Upper lobe of left lung (tissue), 6 donors: ENCODE measurements at regions not wholly inside any gene's neighbourhood (a gene's known extent, or its start where the extent isn't known, plus 50 kb on each side); places are given as distances from the start of the nearest gene placed in this dataset.
"Not testable (repeated sequence)": the region's sequence is repeated elsewhere in the genome, so short reads cannot be mapped to it uniquely, and the experiment has no call there.

Experiments used
- ATAC-seq, 2 donors: fragments of 200-7000 bp; cut with Tn5 transposase; one replicate each; pipeline ENCODE4 v1.9.1; 2022; ENCODE audit warnings: mild to moderate bottlenecking in 2 of 2, moderate library complexity in 2 of 2; ENCODE audit not compliant: low FRiP score in 2 of 2
- DNase-seq, 2 donors: peaks; one replicate each; pipeline ENCODE4 v3.0.0-alpha.2; 2019 to 2020
- H3K27ac ChIP-seq, 4 donors: fragments of 200-600 bp; sonication (generic); one replicate each; pipeline ENCODE4 v1.5.1; 2016 to 2019
- H3K27me3 ChIP-seq, 4 donors: fragments of 200-600 bp; sonication (generic); one replicate each; pipeline ENCODE4 v1.5.1; 2017 to 2019
- H3K36me3 ChIP-seq, 4 donors: fragments of 200-600 bp; sonication (generic); one replicate each; pipeline ENCODE4 v1.5.1; 2016 to 2019
- H3K4me1 ChIP-seq, 4 donors: fragments of 200-600 bp; sonication (generic); one replicate each; pipeline ENCODE4 v1.5.1; 2018 to 2019
- H3K4me3 ChIP-seq, 4 donors: fragments of 200-600 bp; sonication (generic); one replicate each; pipeline ENCODE4 v1.5.1; 2017 to 2019; ENCODE audit warnings: mild to moderate bottlenecking in 2 of 4, moderate library complexity in 1 of 4
- H3K9me3 ChIP-seq, 4 donors: fragments of 200-600 bp; sonication (generic); one replicate each; pipeline ENCODE4 v1.5.1; 2018 to 2019
- WGBS, 2 donors: methylation state at CpG; one replicate each; pipeline ENCODE4 v1.1.5; 2017 to 2018; 5-methylcytosine and 5-hydroxymethylcytosine counted together
- donor health status: DM: no; HTN: no; CAD: no; lungs with moderate emphysema.
- donor health status: DM: no; HTN: yes; CAD: no; lungs with severe emphysema.

- ATAC-seq, DNase-seq, H3K27me3 ChIP-seq, H3K9me3 ChIP-seq, H3K27ac ChIP-seq, H3K4me3 ChIP-seq, H3K4me1 ChIP-seq, H3K36me3 ChIP-seq: not testable (repeated sequence)
- WGBS, 2 donors: 94 to 96% methylated on average over 5 of the region's 5 CpGs
These were observed 59.0 kb upstream of the NUTM2F start for GRCh38 chr9:94387338-94388010.

- ATAC-seq: not testable (repeated sequence)
- WGBS, 2 donors: 94 to 98% methylated on average over 2 of the region's 2 CpGs
These were observed 59.6 kb upstream of the NUTM2F start for GRCh38 chr9:94388011-94388406.

GRCh38 chr9:94390425-94391098 lies 62.1 kb upstream of the NUTM2F start:
- not testable (repeated sequence) for H3K9me3 ChIP-seq, H3K4me3 ChIP-seq, H3K27me3 ChIP-seq, DNase-seq, ATAC-seq, H3K27ac ChIP-seq, H3K36me3 ChIP-seq, H3K4me1 ChIP-seq
- WGBS, 2 donors: 81 to 82% methylated on average over 4 of the region's 5 CpGs

More at GRCh38 chr9:94388011-94388406, 59.6 kb upstream of the NUTM2F start:
- DNase-seq, H3K9me3 ChIP-seq, H3K27me3 ChIP-seq, H3K4me1 ChIP-seq, H3K27ac ChIP-seq, H3K4me3 ChIP-seq, H3K36me3 ChIP-seq: not testable (repeated sequence)

GRCh38 chr9:94392971-94393624 lies 64.7 kb upstream of the NUTM2F start:
- H3K9me3 ChIP-seq, H3K27ac ChIP-seq, H3K36me3 ChIP-seq, DNase-seq, H3K4me1 ChIP-seq, ATAC-seq, H3K4me3 ChIP-seq, H3K27me3 ChIP-seq: not testable (repeated sequence)
- no CpG with 5 or more reads among the region's 2 CpGs for WGBS, 2 donors

GRCh38 chr9:94397766-94398379 lies 69.4 kb upstream of the NUTM2F start:
- not testable (repeated sequence) for H3K4me3 ChIP-seq, DNase-seq, H3K9me3 ChIP-seq, H3K27ac ChIP-seq, H3K4me1 ChIP-seq, H3K27me3 ChIP-seq, ATAC-seq, H3K36me3 ChIP-seq
- 87 to 88% methylated on average over 3 of the region's 3 CpGs for WGBS, 2 donors

GRCh38 chr9:94400461-94400860 lies 72.0 kb upstream of the NUTM2F start:
- not testable (repeated sequence) for H3K9me3 ChIP-seq
- 73 to 76% methylated on average over 4 of the region's 4 CpGs for WGBS, 2 donors

GRCh38 chr9:94402795-94403194 lies 74.4 kb upstream of the NUTM2F start:
- ATAC-seq, H3K9me3 ChIP-seq, DNase-seq, H3K27ac ChIP-seq, H3K4me1 ChIP-seq, H3K27me3 ChIP-seq, H3K36me3 ChIP-seq, H3K4me3 ChIP-seq: not testable (repeated sequence)
- 100% methylated on average over 1 of the region's 1 CpG for WGBS, 2 donors

More at GRCh38 chr9:94400461-94400860, 72.0 kb upstream of the NUTM2F start:
- not testable (repeated sequence) for ATAC-seq, H3K27ac ChIP-seq, H3K4me1 ChIP-seq, H3K4me3 ChIP-seq, H3K36me3 ChIP-seq, H3K27me3 ChIP-seq, DNase-seq

- not testable (repeated sequence) for H3K9me3 ChIP-seq, DNase-seq, H3K4me3 ChIP-seq, H3K36me3 ChIP-seq, H3K27me3 ChIP-seq, H3K27ac ChIP-seq, H3K4me1 ChIP-seq
- 87 to 89% methylated on average over 2 to 3 of the region's 3 CpGs for WGBS, 2 donors
- peak in 1 of 2 donors; percentile 44 for ATAC-seq
These were observed 75.1 kb upstream of the NUTM2F start for GRCh38 chr9:94403571-94403970.

- not testable (repeated sequence) for H3K27me3 ChIP-seq, ATAC-seq
These were observed 85.2 kb upstream of the NUTM2F start for GRCh38 chr9:94413665-94414064.

GRCh38 chr9:94415111-94415510 lies 86.7 kb upstream of the NUTM2F start:
- H3K9me3 ChIP-seq, DNase-seq, H3K27ac ChIP-seq, ATAC-seq, H3K27me3 ChIP-seq, H3K4me3 ChIP-seq, H3K36me3 ChIP-seq, H3K4me1 ChIP-seq: not testable (repeated sequence)
- WGBS, 2 donors: 88 to 93% methylated on average over 5 of the region's 5 CpGs

More at GRCh38 chr9:94413665-94414064, 85.2 kb upstream of the NUTM2F start:
- H3K27ac ChIP-seq, H3K4me1 ChIP-seq, DNase-seq, H3K36me3 ChIP-seq, H3K9me3 ChIP-seq, H3K4me3 ChIP-seq: not testable (repeated sequence)
- 71 to 75% methylated on average over 2 of the region's 2 CpGs for WGBS, 2 donors

GRCh38 chr9:94420098-94420497 lies 91.7 kb upstream of the NUTM2F start:
- ATAC-seq, H3K4me3 ChIP-seq, H3K27ac ChIP-seq, H3K4me1 ChIP-seq, H3K36me3 ChIP-seq, H3K27me3 ChIP-seq, H3K9me3 ChIP-seq: not testable (repeated sequence)
- 41 to 42% methylated on average over 5 of the region's 5 CpGs for WGBS, 2 donors
- peak in 1 of 2 donors; percentile 35 for DNase-seq

- H3K36me3 ChIP-seq, ATAC-seq, H3K27ac ChIP-seq, H3K4me1 ChIP-seq, H3K9me3 ChIP-seq, H3K27me3 ChIP-seq, DNase-seq, H3K4me3 ChIP-seq: not testable (repeated sequence)
- 94 to 96% methylated on average over 9 of the region's 9 CpGs for WGBS, 2 donors
These were observed 93.5 kb upstream of the NUTM2F start for GRCh38 chr9:94421951-94422350.

GRCh38 chr9:94425312-94425711 lies 96.9 kb upstream of the NUTM2F start:
- ATAC-seq, DNase-seq, H3K4me3 ChIP-seq, H3K4me1 ChIP-seq, H3K27ac ChIP-seq, H3K9me3 ChIP-seq, H3K27me3 ChIP-seq, H3K36me3 ChIP-seq: not testable (repeated sequence)
- 90 to 98% methylated on average over 3 to 4 of the region's 4 CpGs for WGBS, 2 donors
